GM23338 (cell line): ENCODE measurements at regions not wholly inside any gene's neighbourhood (a gene's known extent, or its start where the extent isn't known, plus 50 kb on each side); places are given as distances from the start of the nearest gene placed in this dataset.

Experiments
- ATAC-seq: fragments of 200-7000 bp; cut with Tn5 transposase; 3 replicates; pipeline ENCODE4 v1.9.1; 2020
- DNase-seq: peaks from one replicate; pipeline ENCODE4 v3.0.0-alpha.2; 2015; ENCODE audit warnings: low spot score
- H2AFZ ChIP-seq: fragments of 200-600 bp; sonication (generic); 2 replicates; pipeline ENCODE4 v1.8.0; 2016; ENCODE audit warnings: antibody characterized with exemption, mild to moderate bottlenecking, moderate library complexity
- H3F3A ChIP-seq: fragments of 200-600 bp; sonication (generic); replicated peaks from 2 replicates; pipeline ENCODE4 v1.8.0; 2017; ENCODE audit warnings: antibody characterized with exemption, mixed run types, low read depth
- H3K27ac ChIP-seq: fragments of 200-600 bp; sonication (generic); 2 replicates; pipeline ENCODE4 v1.6.1; 2016; ENCODE audit warnings: low read depth
- H3K27me3 ChIP-seq: fragments of 200-600 bp; sonication (generic); 2 replicates; pipeline ENCODE4 v1.8.0; 2016; ENCODE audit warnings: mild to moderate bottlenecking, mixed run types, moderate library complexity; ENCODE audit not compliant: insufficient read depth
- H3K36me3 ChIP-seq: fragments of 200-600 bp; sonication (generic); 2 replicates; pipeline ENCODE4 v1.8.0; 2016; ENCODE audit warnings: mild to moderate bottlenecking; ENCODE audit not compliant: insufficient read depth
- H3K4me1 ChIP-seq: fragments of 200-600 bp; sonication (generic); 2 replicates; pipeline ENCODE4 v1.8.0; 2016; ENCODE audit warnings: mild to moderate bottlenecking, moderate library complexity; ENCODE audit not compliant: insufficient read depth
- H3K4me2 ChIP-seq: fragments of 200-600 bp; sonication (generic); 2 replicates; pipeline ENCODE4 v1.7.1; 2017; ENCODE audit warnings: mixed run types
- H3K4me3 ChIP-seq: fragments of 200-600 bp; sonication (generic); 2 replicates; pipeline ENCODE4 v1.6.1; 2016; ENCODE audit warnings: mixed run types
- H3K79me2 ChIP-seq: fragments of 200-600 bp; sonication (generic); replicated peaks from 2 replicates; pipeline ENCODE4 v1.8.0; 2017; ENCODE audit warnings: mild to moderate bottlenecking; ENCODE audit not compliant: insufficient read depth
- H3K9me2 ChIP-seq: fragments of 200-600 bp; sonication (generic); 2 replicates; pipeline ENCODE4 v1.8.0; 2017; ENCODE audit not compliant: insufficient read depth
- H4K20me1 ChIP-seq: fragments of 200-600 bp; sonication (generic); replicated peaks from 2 replicates; pipeline ENCODE4 v1.8.0; 2017; ENCODE audit warnings: mild to moderate bottlenecking; ENCODE audit not compliant: insufficient read depth
- H3K27ac Mint-ChIP-seq: 2 replicates; pipeline ENCODE4 v1.8.0; 2020; ENCODE audit warnings: inconsistent platforms, mild to moderate bottlenecking, moderate library complexity, mixed read lengths
- H3K27me3 Mint-ChIP-seq: 3 replicates; pipeline ENCODE4 v1.8.0; 2022; ENCODE audit warnings: low read depth, mild to moderate bottlenecking, moderate library complexity, mixed read lengths, inconsistent platforms; ENCODE audit not compliant: insufficient read depth, poor library complexity
- H3K36me3 Mint-ChIP-seq: 3 replicates; pipeline ENCODE4 v1.8.0; 2021; ENCODE audit warnings: low read depth, mild to moderate bottlenecking, inconsistent platforms, moderate library complexity, mixed read lengths
- H3K4me1 Mint-ChIP-seq: 3 replicates; pipeline ENCODE4 v1.8.0; 2020; ENCODE audit warnings: mild to moderate bottlenecking, inconsistent platforms, mixed read lengths
- H3K4me3 Mint-ChIP-seq: 3 replicates; pipeline ENCODE4 v1.8.0; 2021; ENCODE audit warnings: moderate library complexity, mild to moderate bottlenecking, inconsistent platforms, mixed read lengths
- H3K9me3 Mint-ChIP-seq: 3 replicates; pipeline ENCODE4 v1.8.0; 2020; ENCODE audit warnings: moderate library complexity, mild to moderate bottlenecking, inconsistent platforms, mixed read lengths
- CREB1 ChIP-seq: fragments of 250-450 bp; sonication (Bioruptor Pico); IDR thresholded peaks from 2 replicates; pipeline ENCODE4 v1.5.0; 2020; ENCODE audit warnings: low read depth, mild to moderate bottlenecking, moderate library complexity
- ETS1 ChIP-seq: IDR thresholded peaks from 2 replicates; pipeline ENCODE4 v1.6.1; 2016; ENCODE audit warnings: antibody characterized with exemption
- EZH2 ChIP-seq: fragments of 200-600 bp; sonication (generic); IDR thresholded peaks from one replicate; pipeline ENCODE4 v1.8.0; 2017; ENCODE audit warnings: antibody characterized with exemption, mild to moderate bottlenecking, low read depth; ENCODE audit not compliant: unreplicated experiment
- EZH2phosphoT487 ChIP-seq: fragments of 200-600 bp; sonication (generic); IDR thresholded peaks from one replicate; pipeline ENCODE4 v1.8.1; 2018; ENCODE audit warnings: antibody characterized with exemption; ENCODE audit not compliant: unreplicated experiment
- JUNB ChIP-seq: IDR thresholded peaks from one replicate; pipeline ENCODE4 v1.6.1; 2016; ENCODE audit warnings: antibody characterized with exemption; ENCODE audit not compliant: unreplicated experiment
- NANOG ChIP-seq: IDR thresholded peaks from 2 replicates; pipeline ENCODE4 v1.6.1; 2016; ENCODE audit warnings: antibody characterized with exemption, borderline replicate concordance
- POLR2AphosphoS5 ChIP-seq: IDR thresholded peaks from 2 replicates; pipeline ENCODE4 v1.6.1; 2016; ENCODE audit warnings: antibody characterized with exemption, low read depth
- REST ChIP-seq: IDR thresholded peaks from one replicate; pipeline ENCODE4 v1.6.1; 2018; ENCODE audit warnings: antibody characterized with exemption; ENCODE audit not compliant: unreplicated experiment
- STAT1 ChIP-seq: IDR thresholded peaks from one replicate; pipeline ENCODE4 v1.6.1; 2016; ENCODE audit warnings: antibody characterized with exemption; ENCODE audit not compliant: unreplicated experiment
- ZNF114 ChIP-seq: fragments of 250-450 bp; sonication (Bioruptor Pico); IDR thresholded peaks from 2 replicates; pipeline ENCODE4 v1.5.0; 2020; ENCODE audit warnings: mild to moderate bottlenecking, moderate library complexity
- ZNF331 ChIP-seq: fragments of 250-450 bp; sonication (Bioruptor Pico); IDR thresholded peaks from 2 replicates; pipeline ENCODE4 v1.5.0; 2020; ENCODE audit warnings: low read depth, mild to moderate bottlenecking, moderate library complexity
- ZNF462 ChIP-seq: fragments of 250-450 bp; sonication (Bioruptor Pico); IDR thresholded peaks from 2 replicates; pipeline ENCODE4 v1.5.0; 2020; ENCODE audit warnings: mild to moderate bottlenecking, moderate library complexity
- TF ChIP-seq, protein P1 (sequence below), 2 experiments: fragments of 200-600 bp in 1 of 2; sonication (generic) in 1 of 2; conservative IDR thresholded peaks; 2 replicates each; pipeline versions ENCODE4 v1.5.1 to v1.6.1; 2016 to 2017; ENCODE audit warnings: antibody characterized with exemption in 2 of 2, low read depth in 2 of 2, mild to moderate bottlenecking in 2 of 2, moderate library complexity in 1 of 2

GRCh38 chr9:134570151-134570621 is 71.4 kb upstream of the COL5A1 start:
- DNase-seq (no peak), ATAC-seq (no peak)
- peaks cover 28% of the 10 kb centered on the region for H3K9me3 Mint-ChIP-seq
- Histone ChIP-seq H3K4me2 (no peak overlapping the region), H2AFZ (no peak overlapping the region), H3K27ac (no peak overlapping the region), H3K36me3 (no peaks in the 10 kb centered on the region), H3K9me2 (no peaks in the 10 kb centered on the region), H4K20me1 (no peaks in the 10 kb centered on the region), H3K27me3 (no peaks in the 10 kb centered on the region), H3F3A (no peaks in the 10 kb centered on the region), H3K4me1 (no peaks in the 10 kb centered on the region), H3K79me2 (no peaks in the 10 kb centered on the region), H3K4me3 (no peak overlapping the region)
- H3K4me1 Mint-ChIP-seq, result no peaks in the 10 kb centered on the region
- peaks cover 4% of the 10 kb centered on the region; the same call in 2 of the 3 replicates for H3K36me3 Mint-ChIP-seq
- H3K27ac Mint-ChIP-seq, result no peak overlapping the region
- TF ChIP-seq POLR2AphosphoS5 (no peak), CREB1 (CRISPR knock-in tag) (no peak), EZH2 (no peak), ZNF331 (CRISPR knock-in tag) (no peak), REST (no peak), ZNF462 (CRISPR knock-in tag) (no peak), ZNF114 (CRISPR knock-in tag) (no peak), EZH2phosphoT487 (no peak), NANOG (no peak), JUNB (no peak), ETS1 (no peak), STAT1 (no peak)
- TF ChIP-seq, protein P1, sequence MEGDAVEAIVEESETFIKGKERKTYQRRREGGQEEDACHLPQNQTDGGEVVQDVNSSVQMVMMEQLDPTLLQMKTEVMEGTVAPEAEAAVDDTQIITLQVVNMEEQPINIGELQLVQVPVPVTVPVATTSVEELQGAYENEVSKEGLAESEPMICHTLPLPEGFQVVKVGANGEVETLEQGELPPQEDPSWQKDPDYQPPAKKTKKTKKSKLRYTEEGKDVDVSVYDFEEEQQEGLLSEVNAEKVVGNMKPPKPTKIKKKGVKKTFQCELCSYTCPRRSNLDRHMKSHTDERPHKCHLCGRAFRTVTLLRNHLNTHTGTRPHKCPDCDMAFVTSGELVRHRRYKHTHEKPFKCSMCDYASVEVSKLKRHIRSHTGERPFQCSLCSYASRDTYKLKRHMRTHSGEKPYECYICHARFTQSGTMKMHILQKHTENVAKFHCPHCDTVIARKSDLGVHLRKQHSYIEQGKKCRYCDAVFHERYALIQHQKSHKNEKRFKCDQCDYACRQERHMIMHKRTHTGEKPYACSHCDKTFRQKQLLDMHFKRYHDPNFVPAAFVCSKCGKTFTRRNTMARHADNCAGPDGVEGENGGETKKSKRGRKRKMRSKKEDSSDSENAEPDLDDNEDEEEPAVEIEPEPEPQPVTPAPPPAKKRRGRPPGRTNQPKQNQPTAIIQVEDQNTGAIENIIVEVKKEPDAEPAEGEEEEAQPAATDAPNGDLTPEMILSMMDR (conservative IDR thresholded peaks at IDR 0.05; ENCODE audit: low read depth in 2 of 2), result no peak
- peaks cover 12% of the 10 kb centered on the region for H3K27me3 Mint-ChIP-seq
- no peak overlapping the region for H3K4me3 Mint-ChIP-seq
